B cell (primary cell): ENCODE measurements at regions not wholly inside any gene's neighbourhood (a gene's known extent, or its start where the extent isn't known, plus 50 kb on each side); places are given as distances from the start of the nearest gene placed in this dataset.

Experiments
- ATAC-seq: fragments of 200-7000 bp; cut with Tn5 transposase; one replicate; pipeline ENCODE4 v1.10.0; 2021; ENCODE audit warnings: low read depth, mild to moderate bottlenecking, moderate number of reproducible peaks, moderate library complexity
- CTCF ChIA-PET: fragments of 350-600 bp; sonication (Branson Sonifier 250); formaldehyde crosslinking; loops from one replicate; lab custom pipeline; 2021; ENCODE audit warnings: antibody characterized with exemption, inconsistent platforms; lab: Charles Lee
- POLR2A ChIA-PET: fragments of 350-600 bp; sonication (Branson Sonifier 250); formaldehyde crosslinking; loops from one replicate; lab custom pipeline; 2021; ENCODE audit warnings: antibody characterized with exemption; lab: Charles Lee
- DNase-seq: peaks from one replicate; pipeline ENCODE4 v3.0.0; 2013
- H2AFZ ChIP-seq: 2 replicates; pipeline ENCODE4 v1.6.1; 2012; ENCODE audit warnings: mild to moderate bottlenecking, low read depth, low read length; ENCODE audit not compliant: insufficient read depth, poor library complexity, severe bottlenecking
- H3K27ac ChIP-seq, 2 donors: 1 replicate in 1 of 2; 2 replicates in 1 of 2; pipeline ENCODE4 v1.5.1; 2012 to 2013; ENCODE audit warnings: low read length in 2 of 2, mild to moderate bottlenecking in 2 of 2, moderate library complexity in 1 of 2
- H3K27me3 ChIP-seq, 4 experiments: fragments of 200-600 bp in 1 of 4; sonication (generic) in 1 of 4; replicated peaks in 1 of 4; 1 replicate in 2 of 4; 2 replicates in 2 of 4; pipeline versions ENCODE4 v1.6.1 to v1.7.0; 2013 to 2016; ENCODE audit warnings: low read length in 3 of 4, mild to moderate bottlenecking in 2 of 4, mixed read lengths in 1 of 4, moderate library complexity in 1 of 4; ENCODE audit not compliant: insufficient read depth in 4 of 4, control insufficient read depth in 3 of 4; ENCODE audit errors: control extremely low read depth in 1 of 4
- H3K36me3 ChIP-seq, 2 experiments: replicated peaks in 1 of 2; 1 replicate in 1 of 2; 2 replicates in 1 of 2; pipeline versions ENCODE4 v1.6.1 to v1.7.1; 2013; ENCODE audit warnings: low read length in 1 of 2; ENCODE audit not compliant: insufficient read depth in 2 of 2, control insufficient read depth in 1 of 2; ENCODE audit errors: control extremely low read depth in 1 of 2, extremely low read depth in 1 of 2
- H3K4me1 ChIP-seq, 2 donors: fragments of 200-600 bp in 1 of 2; sonication (generic) in 1 of 2; 1 replicate in 1 of 2; 2 replicates in 1 of 2; pipeline versions ENCODE4 v1.5.1 to v1.6.1; 2013 to 2017; ENCODE audit warnings: low read length in 2 of 2; ENCODE audit not compliant: control insufficient read depth in 2 of 2, insufficient read depth in 2 of 2
- H3K4me2 ChIP-seq: replicated peaks from 2 replicates; pipeline ENCODE3; 2012; ENCODE audit warnings: mild to moderate bottlenecking, low read depth, low read length; ENCODE audit not compliant: poor library complexity, severe bottlenecking
- H3K4me3 ChIP-seq, 5 experiments: fragments of 200-600 bp in 1 of 5; sonication (generic) in 1 of 5; 1 replicate in 3 of 5; 2 replicates in 2 of 5; pipeline versions ENCODE4 v1.5.1 to v1.7.0; 2011 to 2016; ENCODE audit warnings: low read length in 4 of 5, mild to moderate bottlenecking in 4 of 5, low read depth in 2 of 5, control low read depth in 1 of 5, moderate library complexity in 1 of 5; ENCODE audit not compliant: insufficient read depth in 1 of 5; ENCODE audit errors: control extremely low read depth in 1 of 5, extremely low read depth in 1 of 5
- H3K79me2 ChIP-seq: fragments of 200-600 bp; sonication (generic); one replicate; pipeline ENCODE4 v1.6.0; 2016; ENCODE audit warnings: low read length; ENCODE audit not compliant: control insufficient read depth, insufficient read depth
- H3K9ac ChIP-seq: fragments of 200-600 bp; sonication (generic); 2 replicates; pipeline ENCODE4 v1.6.1; 2017; ENCODE audit warnings: mild to moderate bottlenecking, low read length, moderate library complexity
- H3K9me3 ChIP-seq, 3 donors: one replicate each; pipeline versions ENCODE4 v1.6.1 to v1.7.1; 2013; ENCODE audit warnings: low read length in 2 of 3; ENCODE audit not compliant: control insufficient read depth in 2 of 3, insufficient read depth in 1 of 3; ENCODE audit errors: control extremely low read depth in 1 of 3
- H4K20me1 ChIP-seq: 2 replicates; pipeline ENCODE4 v1.6.0; 2012; ENCODE audit warnings: mild to moderate bottlenecking, low read length; ENCODE audit not compliant: insufficient read depth, control insufficient read depth, poor library complexity, severe bottlenecking
- H3K27ac Mint-ChIP-seq: one replicate; pipeline ENCODE4 v1.8.0; 2021; ENCODE audit warnings: mixed read lengths
- H3K27me3 Mint-ChIP-seq: one replicate; pipeline ENCODE4 v1.8.0; 2021; ENCODE audit warnings: mixed read lengths
- H3K4me1 Mint-ChIP-seq: one replicate; pipeline ENCODE4 v1.8.0; 2021; ENCODE audit warnings: mixed read lengths
- H3K4me3 Mint-ChIP-seq: one replicate; pipeline ENCODE4 v1.8.0; 2021; ENCODE audit warnings: mixed read lengths
- H3K9me3 Mint-ChIP-seq: one replicate; pipeline ENCODE4 v1.8.0; 2022; ENCODE audit warnings: mixed read lengths; ENCODE audit not compliant: insufficient read depth
- CTCF ChIP-seq: fragments of 200-600 bp; IDR thresholded peaks from one replicate; pipeline ENCODE4 v1.8.0; 2022; ENCODE audit warnings: antibody characterized with exemption, mild to moderate bottlenecking
- EZH2 ChIP-seq: IDR thresholded peaks from 2 replicates; pipeline ENCODE4 v1.6.1; 2012; ENCODE audit warnings: borderline replicate concordance, low read depth, mild to moderate bottlenecking, moderate library complexity, low read length; ENCODE audit not compliant: insufficient read depth, poor library complexity, severe bottlenecking
- WGBS: methylation state at CpG from one replicate; pipeline ENCODE4 v1.1.5; 2013; ENCODE audit warnings: missing lambda C conversion rate; ENCODE audit not compliant: insufficient coverage; 5-methylcytosine and 5-hydroxymethylcytosine counted together
- intact Hi-C: fragments of 100-400 bp; cut with micrococcal nuclease; formaldehyde crosslinking; loops from one replicate; pipeline ENCODE4 v1.10.0; 2022

GRCh38 chr5:101430551-101430950 is 527.5 kb upstream of the ST8SIA4 start:
- intact Hi-C loops = no loop called here
- no peaks in the 10 kb centered on the region for H3K36me3 ChIP-seq
- no CpG with 5 or more reads among the region's 2 CpGs for WGBS
- no peaks in the 10 kb centered on the region for H3K4me1 ChIP-seq
- H3K9me3 Mint-ChIP-seq = peaks cover 5% of the 10 kb centered on the region
- no peak overlapping the region for H3K4me3 ChIP-seq
- no peak overlapping the region for H3K27ac Mint-ChIP-seq
- CTCF ChIA-PET = no interaction called here
- no peaks in the 10 kb centered on the region for H3K4me1 Mint-ChIP-seq
- H4K20me1 ChIP-seq = no peaks in the 10 kb centered on the region
- ATAC-seq (no peak), DNase-seq (no peak)
- H3K27me3 ChIP-seq = no peaks in the 10 kb centered on the region
- H3K4me3 Mint-ChIP-seq = no peak overlapping the region
- H3K4me2 ChIP-seq = no peak overlapping the region
- no peaks in the 10 kb centered on the region for H3K27me3 Mint-ChIP-seq
- TF ChIP-seq CTCF = no peak
- TF ChIP-seq EZH2 = no peak
- no peak overlapping the region for H3K27ac ChIP-seq
- POLR2A ChIA-PET = no interaction called here
- no peaks in the 10 kb centered on the region for H3K9me3 ChIP-seq
- no peak overlapping the region for H2AFZ ChIP-seq
- no peak overlapping the region for H3K9ac ChIP-seq
- no peaks in the 10 kb centered on the region for H3K79me2 ChIP-seq

DNA sequence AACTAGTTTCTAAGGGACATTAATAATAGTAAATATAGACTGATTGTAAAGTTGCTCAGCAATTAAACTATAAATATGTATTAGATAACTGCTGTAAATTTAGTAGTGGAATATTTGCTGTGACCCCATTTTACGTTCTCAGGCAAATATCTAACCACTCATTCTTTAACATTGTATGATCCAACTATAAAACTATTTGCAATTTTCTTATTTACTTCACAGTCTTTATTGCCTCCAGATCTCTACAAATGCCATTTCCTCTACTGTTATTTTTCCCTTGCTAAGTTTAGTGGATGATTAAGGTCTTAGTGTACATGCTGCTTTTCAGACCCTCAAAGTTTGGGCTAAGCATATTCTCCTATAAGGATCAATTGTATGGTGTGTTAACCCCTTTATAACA is 526.2 kb upstream of the ST8SIA4 start:
- no peaks in the 10 kb centered on the region for H4K20me1 ChIP-seq
- DNase-seq = no peak
- H3K27me3 ChIP-seq = no peaks in the 10 kb centered on the region
- H3K79me2 ChIP-seq = no peaks in the 10 kb centered on the region
- H3K4me2 ChIP-seq = no peak overlapping the region
- TF ChIP-seq CTCF (no peak), EZH2 (no peak)
- no CpG with 5 or more reads among the region's 1 CpG for WGBS
- no peak overlapping the region for H3K4me3 Mint-ChIP-seq
- no peaks in the 10 kb centered on the region for H3K4me1 ChIP-seq
- no peak overlapping the region for H3K9ac ChIP-seq
- CTCF ChIA-PET = interaction anchor here (1.0 kb wide), 1 partner anchor 38 kb away, joined by 4 read pairs; no protein-coding TSS in a partner anchor
- POLR2A ChIA-PET = no interaction called here
- H3K27me3 Mint-ChIP-seq = no peaks in the 10 kb centered on the region
- H2AFZ ChIP-seq = no peak overlapping the region
- H3K4me1 Mint-ChIP-seq = no peaks in the 10 kb centered on the region
- H3K27ac ChIP-seq = no peak overlapping the region
- ATAC-seq = no peak
- H3K27ac Mint-ChIP-seq = no peak overlapping the region
- H3K9me3 ChIP-seq = no peaks in the 10 kb centered on the region
- no peaks in the 10 kb centered on the region for H3K36me3 ChIP-seq
- H3K4me3 ChIP-seq = no peak overlapping the region
- intact Hi-C loops = no loop called here
- H3K9me3 Mint-ChIP-seq = peaks cover 5% of the 10 kb centered on the region
